Inflammatory macrophage treated with lipopolysaccharide for 1 hour (primary cell): ENCODE measurements at regions not wholly inside any gene's neighbourhood (a gene's known extent, or its start where the extent isn't known, plus 50 kb on each side); places are given as distances from the start of the nearest gene placed in this dataset.
A peak's percentile ranks its signal among the peaks of the same experiment; 100 is the strongest.

Source experiments
- DNase-seq, 2 donors: peaks; one replicate each; pipeline ENCODE4 v3.0.0-alpha.2; 2020 to 2022

GRCh38 chr9:113646946-113647914, 183.7 kb downstream of the RGS3 start:
- DNase-seq, result no peak

GRCh38 chr9:113648048-113648447, 184.5 kb downstream of the RGS3 start:
- no peak for DNase-seq

DNA sequence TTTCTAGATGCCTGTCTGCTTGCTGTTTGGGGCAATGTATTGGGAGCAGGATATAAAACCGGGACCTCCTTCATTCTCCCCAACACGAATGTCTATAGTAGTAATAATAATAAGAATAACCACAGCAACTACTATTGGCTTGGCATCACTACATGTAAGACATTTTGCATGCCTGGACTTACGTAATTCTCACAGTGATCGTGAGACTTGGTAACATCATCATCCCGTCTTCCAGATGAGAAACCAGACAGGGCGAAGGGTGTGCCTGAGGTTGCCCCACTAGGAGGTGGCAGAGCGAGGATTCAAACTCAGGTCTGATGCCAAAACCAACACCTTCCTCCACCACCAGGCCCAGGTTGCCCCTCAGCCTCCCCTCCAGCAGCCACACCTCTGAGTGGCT, 185.1 kb downstream of the RGS3 start:
- DNase-seq, result no peak

GRCh38 chr9:113649054-113649453, 185.5 kb downstream of the RGS3 start:
- DNase-seq, result no peak

DNA sequence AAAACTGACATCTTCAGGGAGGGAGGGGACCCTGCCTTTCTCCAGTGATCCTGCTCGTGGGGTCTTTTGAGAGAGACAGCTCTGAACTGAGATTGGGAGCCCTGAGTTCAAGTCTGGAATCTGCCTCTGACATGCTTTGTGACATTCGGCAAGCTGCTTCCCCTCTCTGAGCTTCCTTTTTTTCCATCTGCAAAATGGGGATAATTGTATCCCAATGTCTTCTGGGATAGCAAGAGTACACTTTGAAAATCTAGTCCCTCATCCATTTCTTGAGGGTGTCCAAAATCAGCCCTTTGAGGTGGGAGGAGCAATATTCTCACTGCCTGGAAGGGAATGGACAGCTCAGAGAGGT, 186.3 kb downstream of the RGS3 start:
- DNase-seq, result no peak

DNA sequence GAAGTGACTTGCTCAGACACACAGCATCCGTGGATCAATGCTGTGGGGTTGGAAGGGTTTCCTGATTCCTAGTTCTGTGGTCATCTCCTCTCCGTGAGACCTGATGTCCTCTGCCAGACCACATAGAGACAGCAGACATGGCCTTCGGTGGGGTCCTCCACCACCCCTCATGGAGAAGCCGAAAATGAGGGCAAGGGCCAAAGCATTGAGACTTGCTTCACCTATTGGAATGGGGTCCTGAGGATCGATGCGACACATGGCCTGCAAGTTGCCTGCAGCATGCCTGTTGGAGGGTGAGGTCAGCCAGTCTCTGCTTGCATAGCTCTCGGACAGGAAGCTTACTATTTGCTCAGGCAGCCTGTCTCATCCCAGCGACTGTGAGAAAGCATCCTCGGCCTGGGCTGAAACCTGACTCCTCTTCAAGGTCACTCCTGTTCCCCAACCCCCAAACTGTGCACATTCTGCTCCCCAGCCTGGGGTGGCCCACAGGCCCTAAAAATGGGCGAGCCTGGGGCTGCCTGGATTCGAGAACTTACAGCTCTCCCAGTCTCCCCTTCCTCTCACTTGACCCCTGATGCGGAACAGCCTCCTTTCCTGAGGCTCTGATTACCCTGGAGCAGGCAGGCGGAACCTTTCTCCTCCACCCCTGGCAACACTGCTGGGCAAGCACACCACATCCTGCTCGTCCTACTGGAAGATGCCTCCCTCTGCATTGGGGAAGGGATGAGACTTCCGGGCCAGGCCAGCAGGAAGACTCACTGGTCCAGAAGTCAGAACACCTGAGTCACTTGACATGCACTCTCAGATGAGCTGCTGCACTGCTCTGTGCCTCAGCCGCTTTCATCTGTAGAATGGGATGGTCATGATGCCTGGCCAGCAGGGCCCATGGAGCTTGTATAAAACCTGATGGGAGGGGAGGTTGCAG, 186.9 kb downstream of the RGS3 start:
- DNase-seq, result no peak

- DNase-seq, result no peak
These were observed 188.4 kb downstream of the RGS3 start for GRCh38 chr9:113651896-113652295.

- no peak for DNase-seq
These were observed 189.0 kb downstream of the RGS3 start for GRCh38 chr9:113652355-113653152.

GRCh38 chr9:113653746-113654604, 190.4 kb downstream of the RGS3 start:
- no peak for DNase-seq

GRCh38 chr9:113654605-113655428, 191.3 kb downstream of the RGS3 start:
- no peak for DNase-seq

DNA sequence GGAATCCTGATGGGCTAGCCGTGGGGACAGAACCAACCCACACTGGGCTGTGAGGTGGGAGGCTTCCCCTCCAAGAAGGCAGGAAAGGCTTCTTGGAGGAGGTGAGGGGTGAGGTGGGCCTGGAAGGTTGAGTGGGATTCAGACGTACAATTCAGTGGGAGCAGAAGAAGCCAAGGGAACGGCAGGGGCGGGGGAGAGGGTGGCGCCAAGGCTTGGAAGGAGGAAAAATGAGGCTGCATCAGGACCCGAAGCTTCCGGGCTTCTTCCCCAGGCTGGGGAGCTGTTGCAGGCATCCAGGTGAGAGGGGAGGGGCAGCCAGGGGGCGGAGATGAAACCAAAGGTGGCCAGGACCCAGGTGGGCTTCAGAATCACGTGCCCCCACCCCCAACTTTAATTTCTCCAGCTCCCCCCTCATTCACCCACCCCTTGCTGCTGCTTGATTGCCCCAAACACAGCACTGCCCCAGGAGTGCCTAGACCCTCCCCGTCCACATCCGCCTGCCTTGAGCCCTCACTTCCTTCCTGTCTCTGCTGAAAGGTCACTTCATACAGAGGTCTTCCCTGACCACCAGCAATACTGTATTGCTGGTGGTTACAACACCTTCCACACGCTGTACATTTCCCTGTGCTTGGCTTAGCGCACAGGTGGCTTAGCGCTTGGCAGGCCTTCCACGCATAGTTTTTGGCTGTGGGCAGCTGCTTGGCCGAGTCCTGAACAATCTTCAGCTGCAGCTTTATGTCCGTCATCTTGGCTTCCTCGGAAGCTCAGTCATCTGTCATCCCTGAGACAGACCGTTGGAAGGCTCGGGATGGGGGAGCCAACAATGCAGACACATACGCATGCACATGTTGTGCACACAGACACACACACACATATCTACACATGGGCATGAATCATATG, 193.5 kb downstream of the RGS3 start:
- no peak for DNase-seq

DNA sequence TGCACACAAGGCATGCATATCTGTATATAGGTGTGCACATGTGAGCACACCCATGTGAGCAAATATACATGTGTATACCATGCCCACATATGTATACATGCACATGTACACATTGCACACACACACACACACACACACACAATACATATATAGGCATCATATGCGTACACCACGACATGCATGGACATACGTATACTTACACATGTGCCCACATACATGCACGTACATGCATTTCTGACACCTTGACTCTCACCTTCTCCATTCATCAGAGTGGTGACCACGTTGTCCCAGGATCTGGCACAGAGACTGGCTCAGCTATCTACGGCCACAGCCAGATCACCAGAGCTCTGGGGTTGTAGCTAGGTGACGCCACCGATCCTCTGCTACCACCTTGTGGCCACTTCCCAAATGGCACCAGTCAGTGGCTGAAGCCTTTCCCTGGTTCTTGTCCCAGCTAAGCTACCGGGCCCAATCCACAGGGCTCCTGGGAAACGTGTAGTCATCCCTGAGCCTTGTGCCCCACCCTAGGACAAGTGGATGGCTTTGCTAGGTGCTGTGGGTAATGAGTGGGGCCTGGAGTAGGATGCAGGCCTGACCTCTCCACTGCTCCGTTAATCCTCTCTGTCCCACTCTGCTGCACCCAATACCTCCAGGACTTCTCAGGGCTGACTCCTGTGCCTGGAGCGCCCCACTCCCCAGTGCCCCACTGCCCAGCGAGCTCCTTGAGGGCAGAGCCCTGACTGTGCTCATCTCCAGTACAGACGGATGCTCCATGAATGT, 194.4 kb downstream of the RGS3 start:
- peak; percentile 69 to 96 for DNase-seq

DNA sequence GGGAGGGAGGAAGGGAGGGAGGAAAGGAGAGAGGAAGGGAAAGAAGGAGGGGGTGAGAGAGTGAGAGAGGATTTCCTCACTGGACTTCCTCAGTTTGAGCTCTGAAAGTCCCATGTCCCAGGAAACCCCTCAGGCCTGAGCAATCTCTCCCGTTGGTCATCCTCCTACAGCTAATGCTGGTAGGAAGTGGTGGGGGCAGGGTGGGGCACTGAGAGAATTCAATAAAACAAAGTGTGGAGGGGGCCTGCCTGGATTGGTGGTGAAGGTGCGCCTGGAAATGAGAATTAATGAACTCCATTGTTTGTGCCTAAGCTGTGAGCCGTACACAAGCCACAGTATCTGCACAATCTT, 195.0 kb downstream of the RGS3 start:
- peak; percentile 60 to 84 for DNase-seq

GRCh38 chr9:113659039-113659438, 195.5 kb downstream of the RGS3 start:
- no peak for DNase-seq

DNA sequence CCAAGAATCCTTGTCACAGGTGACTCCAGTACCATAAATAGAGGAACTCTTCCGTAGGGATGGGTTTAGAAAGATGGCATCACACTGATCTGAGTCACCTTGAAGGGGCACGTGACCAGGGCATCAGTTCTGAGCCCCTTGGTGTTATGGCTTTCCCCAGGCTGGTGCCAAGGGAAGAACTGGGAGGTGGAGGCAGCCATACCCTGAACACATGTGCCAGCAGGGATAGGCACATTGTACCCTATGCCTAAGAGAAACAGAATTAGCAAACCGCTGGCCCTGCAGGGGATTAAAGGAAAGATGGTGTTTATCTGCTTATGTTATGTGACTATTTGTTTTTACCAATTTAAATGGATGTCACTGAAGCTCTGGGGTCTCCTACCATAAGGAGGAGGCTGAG, 196.2 kb downstream of the RGS3 start:
- no peak for DNase-seq

DNA sequence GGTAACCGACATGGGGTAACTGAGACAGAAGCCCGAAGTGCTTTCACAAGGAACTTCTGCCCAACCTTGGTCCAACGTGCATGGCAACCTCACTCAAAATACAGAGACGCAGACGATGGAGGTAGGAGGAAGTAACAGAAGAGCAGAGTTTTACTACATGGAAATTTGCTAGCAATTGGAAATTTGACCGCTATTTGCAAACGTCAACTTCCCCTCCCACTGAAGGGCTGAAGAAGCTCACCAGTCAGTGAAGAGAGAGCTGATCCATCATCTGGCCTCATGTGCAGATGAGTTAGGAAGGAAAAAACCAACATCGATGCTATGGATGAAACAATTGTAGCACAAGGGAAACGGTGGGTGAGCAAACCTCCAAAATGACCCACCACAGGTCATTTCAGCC, 196.7 kb downstream of the RGS3 start:
- peak; percentile 18 to 33 for DNase-seq

DNA sequence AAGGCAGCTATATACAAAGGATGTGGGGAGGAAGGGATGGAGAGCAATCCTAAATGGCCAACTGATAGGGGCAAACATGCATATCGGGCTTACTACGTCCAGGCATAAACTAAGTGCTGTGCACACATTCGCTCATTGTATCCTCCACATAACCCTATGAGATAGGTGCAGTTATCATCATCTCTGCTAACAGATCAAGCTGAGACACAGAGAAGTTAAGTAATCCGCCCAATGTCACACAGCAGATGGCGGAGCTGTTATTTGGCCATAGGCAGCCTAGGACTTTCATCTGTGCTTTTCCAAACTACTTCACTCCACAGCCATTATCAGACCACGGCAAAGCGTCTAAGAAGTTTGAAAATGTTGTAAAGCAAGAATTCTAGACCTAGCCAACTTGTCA, 197.5 kb downstream of the RGS3 start:
- no peak for DNase-seq

GRCh38 chr9:113664181-113664875, 200.8 kb downstream of the RGS3 start:
- DNase-seq, result no peak

DNA sequence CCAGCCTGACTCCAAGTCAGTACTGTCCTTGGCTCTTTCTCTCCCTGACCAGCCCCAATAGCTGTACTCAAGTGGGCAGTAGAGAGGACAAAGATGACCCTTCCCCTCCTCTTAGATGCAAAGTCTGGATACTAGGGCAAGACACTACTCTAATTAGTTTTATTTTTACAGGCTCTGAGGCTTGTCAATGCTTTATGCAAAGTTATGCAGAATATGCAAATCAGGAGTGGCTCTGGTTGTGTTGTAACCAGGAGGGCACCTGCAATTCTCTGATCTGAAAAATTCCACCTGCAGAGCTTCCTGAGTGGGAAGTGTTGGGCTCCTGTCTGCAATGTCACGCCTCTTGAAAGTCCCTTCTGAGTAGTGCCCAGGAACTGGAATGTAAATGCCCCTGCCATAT, 201.5 kb downstream of the RGS3 start:
- DNase-seq, result no peak
